ENCODE measurements at regions not wholly inside any gene's neighbourhood (a gene's known extent, or its start where the extent isn't known, plus 50 kb on each side); places are given as distances from the start of the nearest gene placed in this dataset.

DNA sequence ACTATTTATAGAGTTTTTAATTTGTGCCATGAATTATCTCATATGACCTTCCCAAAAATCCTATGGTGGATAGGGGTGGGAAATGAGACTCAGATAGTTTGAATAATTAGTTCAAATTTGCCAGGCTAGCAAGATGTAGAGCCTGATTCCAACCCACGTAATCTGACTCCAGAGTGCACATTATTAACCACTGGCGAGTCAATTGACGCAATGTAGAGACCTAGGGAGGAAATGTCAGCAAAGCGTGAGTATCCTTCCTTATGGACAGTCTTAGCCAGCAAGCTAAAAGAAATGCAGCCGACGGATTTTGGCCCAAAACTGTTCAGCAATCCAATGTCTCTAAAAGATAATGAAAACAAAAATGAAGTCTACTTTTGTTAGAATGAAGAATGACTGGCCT, 193.3 kb upstream of the KRR1 start:
- TF ChIP-seq, protein P1, sequence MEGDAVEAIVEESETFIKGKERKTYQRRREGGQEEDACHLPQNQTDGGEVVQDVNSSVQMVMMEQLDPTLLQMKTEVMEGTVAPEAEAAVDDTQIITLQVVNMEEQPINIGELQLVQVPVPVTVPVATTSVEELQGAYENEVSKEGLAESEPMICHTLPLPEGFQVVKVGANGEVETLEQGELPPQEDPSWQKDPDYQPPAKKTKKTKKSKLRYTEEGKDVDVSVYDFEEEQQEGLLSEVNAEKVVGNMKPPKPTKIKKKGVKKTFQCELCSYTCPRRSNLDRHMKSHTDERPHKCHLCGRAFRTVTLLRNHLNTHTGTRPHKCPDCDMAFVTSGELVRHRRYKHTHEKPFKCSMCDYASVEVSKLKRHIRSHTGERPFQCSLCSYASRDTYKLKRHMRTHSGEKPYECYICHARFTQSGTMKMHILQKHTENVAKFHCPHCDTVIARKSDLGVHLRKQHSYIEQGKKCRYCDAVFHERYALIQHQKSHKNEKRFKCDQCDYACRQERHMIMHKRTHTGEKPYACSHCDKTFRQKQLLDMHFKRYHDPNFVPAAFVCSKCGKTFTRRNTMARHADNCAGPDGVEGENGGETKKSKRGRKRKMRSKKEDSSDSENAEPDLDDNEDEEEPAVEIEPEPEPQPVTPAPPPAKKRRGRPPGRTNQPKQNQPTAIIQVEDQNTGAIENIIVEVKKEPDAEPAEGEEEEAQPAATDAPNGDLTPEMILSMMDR (conservative IDR thresholded peaks at IDR 0.05; ENCODE audit: low read depth, low read length), result no peak
- no peak for TF ChIP-seq EZH2 (IDR thresholded peaks at IDR 0.05; ENCODE audit: low read length, unreplicated experiment)

Measured in PC-3 (cell line).